NOMO-1 (cell line): ENCODE measurements at regions not wholly inside any gene's neighbourhood (a gene's known extent, or its start where the extent isn't known, plus 50 kb on each side); places are given as distances from the start of the nearest gene placed in this dataset.

Experiments used
- DNase-seq, 2 experiments: peaks; one replicate each; lab custom pipeline; 2025; ENCODE audit not compliant: unreplicated experiment in 2 of 2; lab: John Stamatoyannopoulos, UW

DNA sequence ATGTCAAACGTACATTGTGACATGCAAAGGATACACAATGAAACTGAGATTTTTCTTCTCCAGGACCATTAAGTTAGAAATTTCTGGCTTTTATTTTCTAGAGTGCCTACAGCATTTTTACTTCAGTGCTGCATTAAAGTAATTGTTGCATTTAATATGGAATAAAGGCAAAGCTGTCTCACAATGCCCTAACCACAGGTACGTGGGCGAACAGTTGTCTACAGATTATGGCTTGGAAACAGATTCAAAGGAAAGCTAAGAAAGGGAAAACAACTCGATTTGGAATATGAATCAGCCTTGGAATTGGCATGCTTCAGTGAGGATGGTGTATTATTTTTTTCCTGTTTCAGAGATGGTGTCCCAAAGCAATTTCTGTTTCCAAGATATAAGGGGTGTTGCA, 79.1 kb upstream of the TUSC7 start:
- no peak for DNase-seq

- no peak for DNase-seq
Observed at GRCh38 chr3:116639641-116640040, 69.9 kb upstream of the TUSC7 start.

DNA sequence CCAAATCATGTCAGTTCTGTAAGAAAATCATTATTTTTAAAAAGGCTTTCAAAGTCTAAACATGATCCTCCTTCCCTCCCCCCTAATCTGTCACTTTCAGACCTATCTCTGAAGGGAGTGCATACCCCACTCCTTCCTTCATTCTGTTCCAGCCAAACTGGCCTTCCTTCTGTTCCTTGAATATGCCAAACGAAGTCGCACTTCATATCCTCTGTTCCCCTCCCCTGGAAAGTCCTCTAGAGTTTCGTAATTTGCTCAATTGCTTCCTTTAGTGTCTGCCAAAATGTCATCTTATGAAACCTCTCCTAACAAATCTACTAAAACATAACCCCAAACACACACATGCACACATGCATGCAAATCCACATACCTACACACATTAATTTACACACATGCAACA, 69.5 kb upstream of the TUSC7 start:
- DNase-seq: no peak

DNA sequence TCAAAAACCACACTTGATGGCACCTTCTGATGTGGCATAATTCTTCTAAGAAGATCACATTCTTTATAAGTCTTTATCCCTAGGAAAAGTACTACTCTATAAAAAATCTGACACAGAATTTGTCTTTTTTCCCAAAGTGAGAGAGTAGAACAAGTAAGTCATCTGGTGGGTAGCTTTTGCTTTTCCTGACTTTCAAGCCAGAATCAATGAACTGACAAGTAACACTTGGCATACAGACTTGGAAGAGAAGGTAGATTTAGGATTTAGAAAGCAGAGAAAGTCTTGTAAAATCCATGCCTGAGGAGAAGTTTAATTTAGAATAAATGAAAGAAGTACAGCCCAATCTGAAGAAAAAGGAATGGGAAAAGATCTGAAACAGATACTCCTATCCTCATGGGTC, 66.6 kb upstream of the TUSC7 start:
- DNase-seq: no peak

DNA sequence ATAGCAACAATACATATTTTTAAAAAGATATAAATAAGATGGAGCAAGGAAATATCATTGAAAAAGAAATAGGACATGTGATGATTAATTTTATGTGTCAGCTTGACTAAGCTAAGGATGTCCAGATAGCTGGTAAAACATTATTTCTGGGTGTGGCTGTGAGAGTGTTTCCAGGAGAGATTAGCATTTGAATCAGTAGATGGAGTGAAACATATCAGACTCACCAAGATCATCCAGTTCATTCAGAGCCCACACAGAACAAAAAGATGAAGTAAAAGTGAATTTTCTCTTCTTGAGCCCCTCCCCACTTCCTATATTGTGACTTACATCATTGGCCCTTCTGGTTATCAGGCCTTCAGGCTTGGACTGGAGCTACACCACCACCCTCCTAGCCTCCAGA, 61.6 kb upstream of the TUSC7 start:
- no peak for DNase-seq
